ENCODE measurements at regions not wholly inside any gene's neighbourhood (a gene's known extent, or its start where the extent isn't known, plus 50 kb on each side); places are given as distances from the start of the nearest gene placed in this dataset.
A peak's percentile ranks its signal among the peaks of the same experiment; 100 is the strongest.

DNA sequence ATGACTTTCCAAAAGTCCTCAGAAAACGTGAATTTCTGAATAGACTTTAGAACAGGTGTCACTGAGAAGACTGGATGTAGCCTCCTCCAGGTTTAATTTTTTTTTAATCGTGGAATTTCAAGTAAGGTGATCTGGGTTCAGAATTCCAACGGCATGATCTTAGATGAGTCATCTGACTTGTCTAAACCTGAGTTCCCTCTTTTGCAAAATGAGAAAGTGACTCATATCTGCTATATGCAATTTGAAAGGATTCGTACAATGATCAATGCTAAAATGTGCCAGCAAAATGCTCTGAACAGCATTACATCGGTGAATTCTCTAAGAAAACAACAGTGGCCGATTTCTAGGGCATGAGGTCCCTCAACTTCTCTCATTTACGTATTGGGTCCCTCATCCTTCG lies 69.1 kb upstream of the ZNF516 start:
- H3K27ac ChIP-seq = peak overlapping the region; percentile 93
- H3K4me3 ChIP-seq (ENCODE audit: low read depth in 1 of 2, low read length in 1 of 2) = peak overlapping the region; percentile 64 to 68

DNA sequence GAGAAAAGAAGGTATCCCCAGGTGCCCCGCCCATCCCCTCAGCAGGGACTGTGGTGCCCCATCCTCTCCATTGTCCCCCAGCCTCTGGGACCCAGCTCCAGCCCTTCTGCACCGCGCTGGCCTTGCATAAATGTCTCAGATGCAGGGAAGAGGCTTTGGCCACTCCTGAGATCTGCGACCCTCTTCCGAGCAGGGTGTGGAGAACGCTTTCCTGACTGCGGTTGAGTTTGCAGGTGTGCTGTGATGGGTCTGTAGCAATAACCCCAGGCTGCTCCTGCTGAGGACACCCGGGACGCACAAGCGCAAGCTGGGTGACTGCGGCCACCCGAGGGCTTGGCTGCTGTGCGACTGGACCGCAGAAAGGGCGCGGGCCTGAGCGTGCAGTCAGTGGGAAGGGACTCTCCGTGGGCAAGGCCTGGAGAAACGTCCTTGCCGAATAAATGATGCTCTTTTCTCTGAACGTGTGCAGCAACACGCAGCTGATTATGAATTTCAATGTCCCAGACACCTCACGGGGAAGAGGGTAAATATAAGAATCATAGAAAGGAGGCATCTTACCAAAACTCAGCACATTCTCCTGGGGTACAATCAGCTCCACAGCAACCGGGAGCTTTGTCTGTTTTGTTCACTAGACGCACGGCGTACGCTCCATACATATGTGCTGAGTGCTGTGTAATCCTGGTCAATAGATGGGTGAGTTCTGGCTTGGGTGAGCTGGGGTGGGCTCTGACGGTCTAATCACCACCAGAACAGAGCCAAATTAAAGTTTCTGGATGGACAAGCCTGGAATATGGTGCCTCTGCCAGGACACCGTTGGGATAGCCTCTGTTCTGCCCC lies 67.5 kb upstream of the ZNF516 start:
- no peaks in the 10 kb centered on the region for H3K27me3 ChIP-seq
- no peaks in the 10 kb centered on the region for H3K36me3 ChIP-seq
- H3K4me1 ChIP-seq (ENCODE audit: control insufficient read depth in 1 of 2, insufficient read depth in 1 of 2, low read depth in 1 of 2, low read length in 1 of 2) = peaks cover 40 to 43% of the 10 kb centered on the region in 2 experiments
- no peak for TF ChIP-seq CTCF (IDR thresholded peaks at IDR 0.05)
- no peak overlapping the region for H3K4me3 ChIP-seq (ENCODE audit: low read depth in 1 of 2, low read length in 1 of 2)
- H3K27ac ChIP-seq = no peak overlapping the region
- H3K9me3 ChIP-seq = no peaks in the 10 kb centered on the region

More for the DNA sequence above, 69.1 kb upstream of the ZNF516 start:
- H3K9me3 ChIP-seq = no peaks in the 10 kb centered on the region
- no peak for TF ChIP-seq CTCF (IDR thresholded peaks at IDR 0.05)
- no peaks in the 10 kb centered on the region for H3K27me3 ChIP-seq
- H3K4me1 ChIP-seq (ENCODE audit: control insufficient read depth in 1 of 2, insufficient read depth in 1 of 2, low read depth in 1 of 2, low read length in 1 of 2) = peaks cover 56 to 59% of the 10 kb centered on the region in 2 experiments
- H3K36me3 ChIP-seq = no peaks in the 10 kb centered on the region

DNA sequence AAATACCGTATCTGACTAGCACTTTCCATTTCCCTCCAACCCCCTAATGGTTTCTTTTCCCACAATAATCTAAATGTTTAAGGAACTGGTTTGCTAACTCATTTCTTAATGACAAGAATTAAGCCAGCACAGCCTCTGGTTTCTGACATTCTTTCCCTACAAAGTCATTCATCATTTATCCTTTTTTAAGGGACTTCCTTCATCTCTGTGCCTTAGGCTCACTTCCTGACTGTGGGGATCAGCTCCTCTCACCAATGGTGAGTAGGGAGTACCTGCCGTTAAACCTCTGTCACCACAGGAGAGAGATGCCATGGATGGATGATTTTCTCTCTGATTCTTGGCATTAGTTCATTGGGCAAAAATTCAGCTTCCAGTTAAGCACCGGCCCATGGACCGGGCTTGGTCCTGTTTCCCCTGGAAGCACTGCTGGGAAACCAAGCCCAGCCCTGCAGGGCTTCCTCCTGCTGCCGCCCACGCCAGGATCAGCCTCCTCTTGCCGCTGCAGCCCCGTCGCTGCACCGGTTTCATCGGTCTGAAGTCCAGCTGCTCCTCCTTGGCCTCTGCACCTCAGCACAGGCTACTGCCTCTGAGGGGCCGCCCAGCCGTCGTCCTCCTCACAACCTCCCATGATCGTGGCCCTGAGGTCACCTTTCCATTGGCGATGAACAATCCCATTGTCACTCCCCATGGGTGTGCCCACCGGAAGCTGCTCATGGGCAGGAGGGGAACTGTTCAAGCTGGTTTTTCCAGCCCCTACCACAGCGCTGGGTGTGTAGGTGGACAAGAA lies 64.0 kb upstream of the ZNF516 start:
- Histone ChIP-seq H3K27me3 (no peaks in the 10 kb centered on the region), H3K9me3 (no peaks in the 10 kb centered on the region), H3K27ac (no peak overlapping the region), H3K4me1 (ENCODE audit: control insufficient read depth in 1 of 2, insufficient read depth in 1 of 2, low read depth in 1 of 2, low read length in 1 of 2) (peaks cover 26 to 30% of the 10 kb centered on the region in 2 experiments), H3K36me3 (no peaks in the 10 kb centered on the region), H3K4me3 (ENCODE audit: low read depth in 1 of 2, low read length in 1 of 2) (no peak overlapping the region)
- TF ChIP-seq CTCF (IDR thresholded peaks at IDR 0.05) = no peak

DNA sequence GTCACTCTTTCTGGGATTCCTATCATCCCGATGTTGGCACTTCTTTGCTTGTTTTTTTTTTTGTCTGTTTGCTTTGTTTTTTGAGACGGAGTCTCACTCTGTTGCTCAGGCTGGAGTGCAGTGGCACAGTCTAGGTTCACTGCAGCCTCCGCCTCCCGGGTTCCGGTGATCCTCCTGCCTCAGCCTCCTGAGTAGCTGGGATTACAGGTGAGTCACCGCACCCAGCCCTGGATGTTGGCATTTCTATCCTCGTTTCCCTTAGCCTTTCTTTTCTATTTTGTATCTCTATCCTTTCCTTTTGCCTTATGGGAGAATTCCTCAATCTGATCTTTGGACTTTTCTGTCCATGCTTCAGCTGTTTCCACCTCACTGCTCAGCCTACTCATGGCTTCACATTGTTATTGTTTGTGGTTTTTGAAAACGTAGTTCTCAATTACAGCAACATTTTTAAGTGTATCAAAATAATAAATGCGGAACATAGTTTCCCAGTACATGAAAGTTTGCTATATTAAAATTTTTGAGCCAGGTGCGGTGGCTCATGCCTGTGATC lies 62.1 kb upstream of the ZNF516 start:
- H3K4me1 ChIP-seq (ENCODE audit: control insufficient read depth in 1 of 2, insufficient read depth in 1 of 2, low read depth in 1 of 2, low read length in 1 of 2) = peaks cover 39 to 40% of the 10 kb centered on the region in 2 experiments
- no peak for TF ChIP-seq CTCF (IDR thresholded peaks at IDR 0.05)
- H3K27me3 ChIP-seq = no peaks in the 10 kb centered on the region
- no peak overlapping the region for H3K27ac ChIP-seq
- H3K9me3 ChIP-seq = no peaks in the 10 kb centered on the region
- H3K36me3 ChIP-seq = no peaks in the 10 kb centered on the region
- H3K4me3 ChIP-seq (ENCODE audit: low read depth in 1 of 2, low read length in 1 of 2) = no peak overlapping the region

- H3K4me1 ChIP-seq (ENCODE audit: control insufficient read depth in 1 of 2, insufficient read depth in 1 of 2, low read depth in 1 of 2, low read length in 1 of 2) = peaks cover 44 to 45% of the 10 kb centered on the region in 2 experiments
- peak overlapping the region; percentile 45 to 52 for H3K4me3 ChIP-seq (ENCODE audit: low read depth in 1 of 2, low read length in 1 of 2)
- no peak for TF ChIP-seq CTCF (IDR thresholded peaks at IDR 0.05)
- H3K9me3 ChIP-seq = no peaks in the 10 kb centered on the region
- H3K27me3 ChIP-seq = no peaks in the 10 kb centered on the region
- peak overlapping the region; percentile 88 for H3K27ac ChIP-seq
- H3K36me3 ChIP-seq = no peaks in the 10 kb centered on the region
Observed at GRCh38 chr18:76554547-76555222, 59.6 kb upstream of the ZNF516 start.
